GM06990 (cell line): ENCODE measurements at regions not wholly inside any gene's neighbourhood (a gene's known extent, or its start where the extent isn't known, plus 50 kb on each side); places are given as distances from the start of the nearest gene placed in this dataset.
"Not testable (repeated sequence)": the region's sequence is repeated elsewhere in the genome, so short reads cannot be mapped to it uniquely, and the experiment has no call there.

Experiments
- DNase-seq: peaks from one replicate; pipeline ENCODE4 v3.0.0-alpha.2; 2011; ENCODE audit not compliant: insufficient read length; ENCODE audit errors: extremely low read depth
- H3K27me3 ChIP-seq: replicated peaks from 2 replicates; pipeline ENCODE4 v1.6.0; 2011; ENCODE audit warnings: low read length; ENCODE audit not compliant: control insufficient read depth, insufficient read depth
- H3K36me3 ChIP-seq: 2 replicates; pipeline ENCODE4 v1.5.1; 2011; ENCODE audit warnings: low read length; ENCODE audit not compliant: control insufficient read depth, insufficient read depth
- H3K4me3 ChIP-seq: replicated peaks from 2 replicates; pipeline ENCODE4 v1.5.1; 2011; ENCODE audit warnings: low read depth, mild to moderate bottlenecking, control low read depth, low read length
- CTCF ChIP-seq: IDR thresholded peaks from 2 replicates; pipeline ENCODE4 v1.5.1; 2011; ENCODE audit warnings: low read length, control low read depth, mild to moderate bottlenecking, inconsistent platforms; ENCODE audit not compliant: insufficient read depth, poor library complexity, severe bottlenecking

- Histone ChIP-seq H3K4me3 (no peak overlapping the region), H3K36me3 (no peaks in the 10 kb centered on the region), H3K27me3 (no peaks in the 10 kb centered on the region)
- DNase-seq: no peak
- TF ChIP-seq CTCF: no peak
Observed at GRCh38 chrX:22575161-22575845, 302.6 kb downstream of the CBLL2 start.

- DNase-seq: no peak
- no peak for TF ChIP-seq CTCF
- Histone ChIP-seq H3K36me3 (no peaks in the 10 kb centered on the region), H3K4me3 (no peak overlapping the region), H3K27me3 (no peaks in the 10 kb centered on the region)
Observed at GRCh38 chrX:22577181-22577580, 304.5 kb downstream of the CBLL2 start.

GRCh38 chrX:22585831-22586230 is 313.1 kb downstream of the CBLL2 start:
- Histone ChIP-seq H3K27me3 (no peaks in the 10 kb centered on the region), H3K4me3 (no peak overlapping the region), H3K36me3 (no peaks in the 10 kb centered on the region)
- no peak for DNase-seq
- TF ChIP-seq CTCF: no peak

GRCh38 chrX:22589845-22590244 is 317.1 kb downstream of the CBLL2 start:
- H3K4me3 ChIP-seq: no peak overlapping the region
- TF ChIP-seq CTCF: no peak
- no peaks in the 10 kb centered on the region for H3K27me3 ChIP-seq
- no peaks in the 10 kb centered on the region for H3K36me3 ChIP-seq
- no peak for DNase-seq

GRCh38 chrX:22594766-22595165 is 322.1 kb downstream of the CBLL2 start:
- H3K4me3 ChIP-seq: no peak overlapping the region
- no peak for TF ChIP-seq CTCF
- H3K36me3 ChIP-seq: no peaks in the 10 kb centered on the region
- DNase-seq: no peak
- no peaks in the 10 kb centered on the region for H3K27me3 ChIP-seq

- TF ChIP-seq CTCF: no peak
- no peaks in the 10 kb centered on the region for H3K27me3 ChIP-seq
Observed at GRCh38 chrX:22603060-22603459, 330.3 kb downstream of the CBLL2 start.

GRCh38 chrX:22609452-22609851 is 336.7 kb downstream of the CBLL2 start:
- H3K36me3 ChIP-seq, H3K4me3 ChIP-seq, H3K27me3 ChIP-seq, DNase-seq: not testable (repeated sequence)

More at GRCh38 chrX:22603060-22603459, 330.3 kb downstream of the CBLL2 start:
- DNase-seq: no peak
- H3K4me3 ChIP-seq: no peak overlapping the region
- no peaks in the 10 kb centered on the region for H3K36me3 ChIP-seq
